DMS114 treated with DMSO at 0.1 percent for 48 hours (cell line): ENCODE measurements at regions not wholly inside any gene's neighbourhood (a gene's known extent, or its start where the extent isn't known, plus 50 kb on each side); places are given as distances from the start of the nearest gene placed in this dataset.

Experiments
- DNase-seq: peaks from one replicate; lab custom pipeline; 2025; ENCODE audit not compliant: unreplicated experiment; lab: John Stamatoyannopoulos, UW

DNA sequence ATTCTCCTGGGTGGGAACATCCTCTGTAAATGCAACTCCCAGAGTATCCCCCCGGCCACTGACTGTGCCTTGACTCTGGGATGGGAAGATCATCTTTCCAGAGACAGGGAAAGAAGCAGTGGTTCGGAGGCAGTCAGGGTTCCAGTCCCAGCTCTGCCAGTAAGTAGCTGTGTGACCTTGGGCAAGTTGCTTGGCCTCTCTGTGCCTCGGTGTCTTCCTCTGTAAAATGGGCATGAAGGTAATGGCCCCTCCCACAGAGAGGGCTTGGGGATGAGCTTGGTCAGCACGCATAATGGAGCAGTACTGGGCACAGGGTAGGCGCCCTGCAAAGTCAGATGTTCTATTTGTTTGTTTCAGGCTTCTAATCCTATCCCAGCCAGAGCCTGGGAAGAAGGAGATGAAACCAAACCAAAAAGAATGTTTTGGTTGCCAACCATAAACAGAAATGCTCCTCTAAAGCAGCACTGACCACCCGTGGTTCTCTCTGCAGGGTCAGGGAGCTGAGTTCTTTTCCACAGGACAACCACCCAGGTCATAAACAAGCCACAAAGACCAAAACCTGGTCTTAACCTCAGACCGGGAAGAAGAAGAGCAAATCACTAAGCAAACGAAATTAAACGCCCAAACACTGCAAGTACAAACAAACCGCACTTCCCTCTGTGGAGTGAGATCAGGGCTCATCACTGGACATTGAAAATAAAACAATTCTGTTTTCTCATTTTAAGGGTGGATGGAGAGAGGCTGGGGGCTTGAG lies 381.0 kb upstream of the SULF2 start:
- DNase-seq, result no peak

DNA sequence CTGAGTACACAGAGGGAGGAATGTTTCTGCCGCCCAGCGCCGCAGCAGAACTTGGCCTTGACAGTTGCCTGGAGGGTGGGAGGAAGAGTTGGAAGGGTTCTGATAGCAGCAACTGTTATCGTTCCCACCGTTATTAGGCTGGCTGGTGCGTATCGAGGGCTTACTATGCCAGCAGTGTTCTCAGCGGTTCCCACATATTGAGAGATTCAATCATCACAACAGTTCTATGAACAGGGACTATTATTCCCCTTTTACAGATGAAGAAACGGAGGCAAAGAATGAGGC lies 380.1 kb upstream of the SULF2 start:
- DNase-seq, result no peak

DNA sequence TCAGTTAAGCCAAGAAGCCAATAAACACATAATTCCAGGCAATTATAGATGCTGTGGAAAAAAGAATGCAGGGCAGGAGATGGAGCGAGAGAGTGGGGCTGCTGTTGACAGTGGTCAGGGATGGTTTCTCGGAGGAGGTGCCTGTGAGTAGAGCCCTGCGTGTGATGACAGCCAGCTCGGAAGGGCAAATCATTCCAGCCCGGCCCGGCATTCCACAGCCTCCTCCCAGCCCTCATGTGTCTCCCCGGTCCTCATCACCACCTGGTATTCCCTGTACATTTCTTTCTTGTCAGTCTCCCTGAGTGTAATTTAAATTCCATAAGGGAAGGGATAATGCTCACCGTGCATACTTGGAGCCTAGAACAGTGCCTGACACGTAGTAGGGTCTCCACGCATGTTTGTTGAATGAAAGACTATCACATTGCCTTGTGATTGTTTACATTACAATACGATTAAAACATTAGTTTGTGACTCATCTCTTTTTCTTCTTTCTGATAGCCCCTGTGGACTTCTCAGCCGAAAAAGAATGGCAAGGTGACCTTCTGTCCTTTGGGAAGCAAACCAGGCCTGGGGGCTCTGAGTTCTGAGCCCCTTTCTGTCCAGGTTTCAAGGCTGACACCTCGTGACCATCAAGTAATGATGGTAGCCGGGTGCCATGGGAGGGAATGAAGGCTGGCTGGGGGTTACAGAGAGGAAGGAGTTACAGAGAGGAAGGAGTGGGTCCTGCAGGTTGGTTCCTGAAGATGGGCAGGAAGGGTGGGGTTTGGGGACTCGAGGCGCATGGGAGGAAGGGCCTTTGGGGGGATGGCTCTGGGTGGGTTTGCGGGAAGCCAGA lies 379.5 kb upstream of the SULF2 start:
- no peak for DNase-seq

DNA sequence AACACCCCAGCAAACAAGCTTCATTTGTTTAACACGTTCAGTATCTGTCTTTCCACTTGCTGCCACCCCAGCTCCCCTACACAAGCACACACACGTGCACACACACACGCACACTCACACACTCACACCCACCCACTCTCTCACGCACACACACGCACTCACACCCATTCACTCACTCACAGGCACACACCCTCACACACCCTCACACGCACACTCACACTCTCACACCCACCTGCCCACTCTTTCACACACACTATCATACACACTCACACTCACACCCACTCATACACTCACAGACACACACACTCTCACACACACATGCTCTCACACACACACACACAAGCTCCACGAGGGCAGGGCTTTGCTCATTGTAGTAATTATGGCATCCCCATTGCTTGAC lies 378.8 kb upstream of the SULF2 start:
- DNase-seq, result no peak

DNA sequence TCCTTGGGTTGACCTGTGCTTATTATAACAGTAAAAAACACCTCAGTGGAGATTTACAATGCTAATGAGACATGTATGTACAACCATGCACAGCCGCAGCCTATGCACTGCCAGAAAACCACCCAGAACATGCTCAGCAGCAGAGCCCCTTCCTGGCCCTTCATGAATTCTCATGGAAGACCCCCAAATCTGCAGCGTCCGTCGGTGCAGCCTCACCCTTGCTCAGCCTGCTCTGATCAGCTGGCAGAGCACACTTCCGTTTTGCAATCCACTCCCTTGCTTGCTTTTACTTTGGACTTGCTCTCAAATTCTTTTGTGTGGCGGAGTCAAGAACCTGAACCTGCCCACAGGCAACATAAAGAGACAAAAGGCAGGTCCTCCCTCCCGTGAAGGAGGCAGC lies 378.2 kb upstream of the SULF2 start:
- DNase-seq, result no peak

DNA sequence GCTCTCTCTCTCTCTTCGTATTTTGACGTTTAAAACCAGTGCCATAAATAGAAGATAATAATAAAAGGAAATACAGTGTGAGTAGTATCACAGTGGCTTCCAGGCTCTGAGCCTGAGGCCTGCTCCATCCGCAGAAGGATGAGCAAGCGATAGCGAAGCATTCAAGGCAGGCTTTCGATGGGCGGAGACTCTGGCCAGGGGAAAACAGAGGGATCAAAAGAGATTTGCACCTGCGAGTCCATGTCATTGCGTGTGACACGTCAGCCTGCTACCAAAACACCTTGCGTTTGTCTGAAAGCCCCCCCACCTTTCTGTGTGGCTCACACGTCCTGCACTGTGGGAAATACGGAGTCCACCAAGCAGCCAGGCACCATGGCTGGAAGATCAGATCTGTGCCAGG lies 377.3 kb upstream of the SULF2 start:
- no peak for DNase-seq

DNA sequence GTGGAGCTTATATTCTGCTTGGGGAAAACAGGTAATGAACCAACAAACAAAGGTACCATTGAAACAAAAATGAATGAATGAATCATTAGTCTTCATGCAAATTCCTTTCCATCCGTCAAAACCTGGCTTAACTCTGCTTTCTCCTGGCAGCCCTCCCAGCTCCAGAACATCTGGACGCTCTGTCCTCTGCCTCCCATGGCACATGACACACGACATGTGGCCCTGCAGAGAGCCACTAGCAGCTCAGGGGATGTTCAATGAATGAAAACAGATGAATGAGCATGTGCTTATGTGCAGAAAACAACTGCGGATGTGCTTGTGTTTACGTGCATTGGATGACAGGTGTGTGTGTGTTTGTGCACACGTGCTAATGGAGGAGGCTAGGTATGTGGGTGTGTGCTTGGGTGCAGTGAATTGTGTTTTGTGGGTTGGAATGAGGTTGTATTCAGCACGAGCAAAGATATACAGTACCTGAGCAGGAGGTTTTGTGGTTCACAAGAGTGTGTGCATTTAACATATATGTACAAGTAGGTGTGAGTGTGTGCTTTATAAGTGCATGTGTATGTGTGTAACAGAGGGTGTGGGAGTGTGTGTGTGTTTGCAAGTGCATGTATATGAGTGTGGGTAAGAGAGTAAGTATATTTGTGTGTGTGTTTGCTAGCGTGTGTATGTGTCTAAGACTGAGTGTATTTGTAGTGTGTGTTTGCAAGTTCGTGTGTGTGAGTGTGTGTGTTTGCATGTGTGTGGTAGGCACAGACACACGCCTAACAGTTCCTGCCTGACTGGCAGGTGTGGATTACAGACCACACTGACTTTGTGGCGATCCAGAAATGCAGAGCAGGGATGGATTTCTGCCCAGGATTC lies 374.1 kb upstream of the SULF2 start:
- no peak for DNase-seq

DNA sequence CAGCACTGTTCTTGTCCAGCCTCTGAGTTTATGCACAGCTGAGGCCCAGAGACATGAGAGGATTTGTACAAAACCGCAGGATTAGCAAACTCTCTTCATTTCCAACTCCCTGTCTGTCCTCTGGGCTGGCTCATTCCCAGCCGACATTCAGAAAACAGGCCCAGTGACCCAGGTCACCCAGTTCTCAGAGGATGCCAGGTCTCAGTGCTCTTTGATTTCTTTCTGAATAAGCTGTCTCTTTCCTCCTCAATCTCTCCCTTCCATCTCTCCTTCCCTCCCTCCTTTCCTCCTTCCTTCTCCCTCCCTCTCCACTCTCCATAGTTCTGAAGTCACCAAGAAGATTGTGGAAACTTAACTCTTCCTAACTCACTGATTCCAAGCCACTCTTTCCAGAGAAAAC lies 372.7 kb upstream of the SULF2 start:
- no peak for DNase-seq

DNA sequence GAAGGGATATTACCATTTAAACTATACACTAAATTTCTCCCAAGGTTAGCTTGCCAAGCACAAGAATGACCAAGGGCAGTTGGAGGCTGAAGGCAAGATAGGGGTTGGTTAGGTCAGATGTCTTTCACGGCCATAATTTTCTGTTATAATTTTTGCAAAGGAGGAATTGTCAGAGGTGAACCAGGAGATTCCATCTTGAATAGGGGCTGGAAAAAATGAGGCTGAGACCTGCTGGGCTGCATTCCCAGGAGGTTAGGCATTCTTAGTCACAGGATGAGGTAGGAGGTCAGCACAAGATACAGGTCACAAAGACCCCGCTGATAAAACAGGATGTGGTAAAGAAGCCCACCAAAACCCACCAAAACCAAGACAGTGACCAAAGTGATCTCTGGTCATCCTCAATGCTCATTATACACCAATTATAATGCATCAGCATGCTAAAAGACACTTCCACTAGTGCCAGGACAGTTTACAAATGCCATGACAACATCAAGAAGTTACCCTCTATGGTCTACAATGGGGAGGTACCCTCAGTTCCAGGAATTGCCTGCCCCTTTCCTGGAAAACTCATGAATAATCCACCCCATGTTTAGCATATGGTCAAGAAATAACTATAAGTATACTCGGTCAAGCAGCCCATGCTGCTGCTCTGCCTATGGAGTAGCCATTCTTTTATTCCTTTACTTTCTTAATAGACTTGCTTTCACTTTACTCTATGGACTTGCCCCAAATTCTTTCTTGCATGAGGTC lies 371.8 kb upstream of the SULF2 start:
- DNase-seq, result no peak

DNA sequence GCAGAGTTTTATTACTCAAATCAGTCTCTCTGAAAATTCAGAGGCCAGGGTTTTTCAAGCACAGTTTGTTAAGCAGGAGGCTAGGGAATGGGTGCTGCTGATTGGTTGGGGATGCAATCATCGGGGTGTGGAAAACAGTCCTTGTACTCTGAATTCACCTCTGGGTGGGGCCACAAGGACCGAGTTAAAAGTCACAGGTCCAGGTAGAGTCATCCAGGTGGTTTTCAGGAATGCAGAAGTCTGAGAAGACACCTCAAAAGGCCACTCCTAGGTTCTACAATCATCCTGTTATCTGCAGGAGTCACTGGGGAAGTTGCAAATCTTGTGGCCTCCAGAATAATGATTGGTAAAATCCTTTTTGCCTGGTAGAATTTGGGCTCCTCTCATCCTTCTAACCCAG lies 371.2 kb upstream of the SULF2 start:
- no peak for DNase-seq

DNA sequence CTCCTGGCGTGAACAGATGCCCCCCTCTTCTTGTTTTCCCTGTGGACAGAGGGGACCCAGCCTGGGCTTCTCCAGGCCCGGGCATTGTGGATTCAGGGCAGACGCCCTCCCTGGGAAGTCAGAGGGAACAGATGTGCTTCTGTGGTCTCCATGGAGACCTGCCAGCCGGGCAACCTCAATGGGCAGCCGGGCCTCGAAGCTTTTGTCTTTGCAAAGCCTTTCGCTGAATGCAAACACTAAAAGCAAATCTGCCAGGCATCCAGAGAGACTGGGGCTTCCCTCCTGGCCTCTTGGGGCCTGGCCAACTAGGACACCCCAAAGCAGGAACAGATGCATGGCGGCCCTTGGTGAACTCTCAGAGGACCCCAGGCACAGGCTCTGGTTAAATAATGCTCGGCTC lies 370.0 kb upstream of the SULF2 start:
- DNase-seq, result no peak

DNA sequence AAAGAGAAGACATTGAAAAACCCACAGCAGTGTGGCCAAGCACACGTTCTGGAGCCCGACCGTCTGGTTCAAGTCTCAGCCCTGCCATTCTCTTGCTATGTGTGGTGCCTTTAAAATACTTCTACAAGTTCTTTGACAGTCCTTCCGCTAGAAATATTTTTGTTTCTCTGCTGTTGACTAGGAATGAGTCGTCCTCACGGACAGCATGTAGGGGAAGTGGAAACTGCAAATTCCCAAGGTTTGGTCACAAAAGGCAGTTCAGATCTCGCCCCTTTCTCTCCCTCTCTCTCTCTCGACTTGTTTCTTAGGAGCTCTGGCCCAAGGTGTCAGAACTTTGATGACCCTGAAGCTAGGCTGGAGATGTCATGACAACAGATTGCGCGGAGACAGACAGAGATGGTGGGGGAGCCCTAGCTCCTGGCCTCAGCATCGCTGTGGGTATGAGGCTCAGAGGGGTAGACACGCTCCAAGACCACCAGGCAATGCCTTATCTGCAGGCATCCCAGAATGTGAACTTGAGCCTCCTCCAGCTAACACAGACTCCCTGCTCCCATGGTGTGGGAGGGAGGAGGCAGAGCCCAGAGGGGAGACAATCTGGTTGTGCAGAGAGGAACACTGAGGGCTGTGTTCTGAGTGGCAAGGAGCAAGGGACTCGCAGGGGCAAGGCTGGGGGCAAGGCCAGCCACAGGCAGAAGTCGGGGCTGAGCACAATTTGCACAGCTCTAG lies 368.9 kb upstream of the SULF2 start:
- no peak for DNase-seq

DNA sequence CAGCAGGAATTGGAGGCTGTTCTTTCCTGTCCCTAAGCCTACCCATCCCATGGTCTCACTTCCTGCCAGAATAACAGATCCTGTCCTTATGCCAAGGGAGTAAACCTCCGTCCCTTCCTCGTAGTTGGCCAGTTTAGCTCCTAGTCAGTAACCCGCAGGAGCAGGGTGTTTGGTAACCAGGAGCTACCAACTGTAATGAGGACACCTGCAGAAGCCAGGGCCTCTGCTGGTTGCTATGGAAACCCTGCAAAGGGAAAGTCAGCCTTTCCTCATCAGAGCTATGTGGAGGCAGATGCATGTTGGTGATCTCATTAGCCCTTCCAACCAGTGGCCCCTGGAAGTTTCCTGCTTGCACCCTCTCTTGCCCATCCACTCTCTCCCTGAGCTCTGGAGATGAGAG lies 368.2 kb upstream of the SULF2 start:
- DNase-seq, result no peak

DNA sequence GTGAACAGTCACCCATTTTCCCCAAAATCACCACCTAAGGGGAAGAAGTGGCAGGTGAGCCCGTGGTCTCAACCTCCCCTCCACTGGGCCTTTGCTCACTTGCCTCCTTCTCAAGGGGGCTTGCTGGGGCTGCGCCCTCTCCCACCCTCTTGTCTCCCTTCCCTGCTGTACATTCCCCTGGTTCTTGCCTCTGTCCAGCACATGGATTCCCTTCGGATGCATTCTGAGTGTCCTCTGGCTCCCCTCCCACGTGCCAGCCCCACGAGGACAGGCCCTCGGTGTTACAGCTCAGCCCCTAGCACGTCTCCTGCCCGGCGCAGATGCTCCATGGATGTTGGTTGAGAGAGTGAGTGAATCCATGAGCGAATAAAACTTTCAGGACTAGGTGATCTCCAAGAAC lies 367.8 kb upstream of the SULF2 start:
- no peak for DNase-seq

DNA sequence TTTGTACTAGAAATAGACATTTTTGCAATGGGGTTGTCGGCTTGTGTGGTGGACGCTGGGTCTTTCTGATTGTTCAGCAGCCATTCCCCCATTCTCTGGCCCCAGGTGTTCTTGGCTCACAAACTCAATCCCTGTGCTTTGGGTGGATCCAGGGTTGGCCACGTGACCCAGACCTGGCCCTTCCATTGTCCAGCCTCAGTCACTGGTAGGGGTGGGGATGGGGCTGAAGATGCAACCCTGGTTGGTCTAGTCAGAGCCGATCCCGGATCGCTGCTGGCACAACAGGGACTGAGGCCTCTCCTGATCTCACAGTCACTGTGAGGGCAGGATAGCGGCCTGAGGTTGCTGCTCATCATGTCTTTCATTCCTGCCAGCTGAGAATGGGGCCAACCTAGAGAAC lies 365.3 kb upstream of the SULF2 start:
- no peak for DNase-seq

DNA sequence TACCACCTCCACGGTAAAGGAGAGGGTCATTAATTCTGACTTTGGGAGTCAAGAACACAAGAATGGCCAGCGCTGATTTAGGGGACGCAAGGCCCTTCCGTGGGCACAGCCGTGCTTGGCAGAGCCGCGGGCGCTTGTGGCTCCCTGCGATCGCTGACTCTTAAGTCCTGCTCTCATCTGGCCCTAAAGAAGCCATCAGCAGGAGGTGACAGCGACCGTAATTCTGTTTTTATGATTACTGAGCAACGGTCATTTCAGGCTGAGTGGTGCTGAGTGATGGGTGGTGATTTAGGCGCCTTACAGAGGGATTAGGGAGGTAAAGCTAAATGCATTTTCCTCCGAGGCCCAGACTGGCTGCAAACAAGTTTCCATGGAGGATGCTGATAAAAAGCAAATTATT lies 364.6 kb upstream of the SULF2 start:
- no peak for DNase-seq

DNA sequence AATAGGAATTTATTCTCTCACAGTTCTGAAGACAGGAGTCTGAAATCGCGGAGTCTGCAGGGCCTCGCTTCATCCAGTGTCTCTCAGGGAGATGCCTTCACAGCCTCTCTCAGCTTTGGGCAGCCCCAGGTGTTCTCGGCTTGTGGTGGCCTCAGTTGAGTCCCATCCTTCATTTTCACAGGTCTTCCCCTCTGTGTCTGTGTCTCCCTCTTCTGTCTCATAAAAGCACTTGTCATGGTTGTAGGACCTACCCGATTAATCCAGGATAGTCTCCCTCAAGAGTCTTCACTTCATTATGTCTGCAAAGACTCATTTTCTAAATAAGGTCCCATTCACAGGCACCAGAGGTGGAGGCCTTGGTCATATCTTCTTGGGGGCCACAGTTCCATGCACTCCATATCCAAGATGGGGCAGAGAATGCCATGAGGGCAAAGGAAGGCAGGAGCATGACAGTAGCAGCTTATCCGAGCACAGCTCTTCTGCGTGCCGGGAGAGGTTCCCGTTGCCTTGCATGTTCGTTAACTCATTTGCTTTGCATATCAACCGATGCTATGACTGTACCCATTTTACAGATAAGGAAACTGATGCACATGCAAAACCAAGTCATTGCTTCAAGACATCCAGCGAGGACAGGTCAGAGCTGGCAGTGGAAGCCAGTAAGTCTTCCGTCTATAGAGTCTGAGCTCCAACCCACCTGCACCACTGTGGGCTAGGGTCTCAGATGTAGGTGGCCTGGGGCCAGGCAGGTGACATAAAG lies 363.8 kb upstream of the SULF2 start:
- DNase-seq, result no peak

DNA sequence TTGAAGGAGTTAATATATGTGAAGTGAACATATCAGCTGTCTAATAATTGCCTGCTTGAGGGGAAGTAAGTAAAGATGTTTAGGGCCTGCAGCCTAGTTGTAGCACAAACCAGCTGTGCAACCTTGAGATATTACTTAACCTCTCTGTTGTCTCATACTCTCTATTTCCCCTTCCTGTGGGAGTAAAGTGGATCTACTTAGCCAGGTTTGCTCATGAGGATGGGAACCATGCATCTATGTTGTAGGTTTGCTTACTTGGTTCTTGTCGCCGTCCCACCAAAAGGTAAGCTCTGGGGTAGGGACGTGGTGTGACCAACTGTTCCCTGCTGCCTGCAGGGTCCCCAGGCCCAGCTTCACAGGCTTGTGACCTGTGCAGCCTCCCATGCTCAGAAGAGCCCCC lies 362.7 kb upstream of the SULF2 start:
- no peak for DNase-seq

DNA sequence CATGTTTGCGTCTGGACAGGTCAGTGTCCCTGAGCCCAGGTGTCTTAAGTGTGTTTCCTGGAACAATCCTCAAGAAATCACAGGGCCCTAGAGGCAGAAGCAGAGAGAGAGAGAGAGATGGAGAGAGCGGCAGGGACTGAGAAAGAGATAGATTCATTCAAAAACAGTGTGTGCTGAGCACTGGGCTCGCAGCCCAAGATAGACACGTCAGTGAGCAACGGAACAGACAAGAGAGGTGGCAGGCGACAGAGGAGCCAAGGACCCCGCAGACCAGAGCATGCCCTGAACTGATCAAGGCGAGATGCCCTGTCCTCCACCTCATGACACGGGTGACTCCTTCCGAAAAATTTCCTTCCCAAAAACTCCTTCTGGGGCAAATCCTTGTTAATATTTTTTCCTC lies 362.0 kb upstream of the SULF2 start:
- no peak for DNase-seq

DNA sequence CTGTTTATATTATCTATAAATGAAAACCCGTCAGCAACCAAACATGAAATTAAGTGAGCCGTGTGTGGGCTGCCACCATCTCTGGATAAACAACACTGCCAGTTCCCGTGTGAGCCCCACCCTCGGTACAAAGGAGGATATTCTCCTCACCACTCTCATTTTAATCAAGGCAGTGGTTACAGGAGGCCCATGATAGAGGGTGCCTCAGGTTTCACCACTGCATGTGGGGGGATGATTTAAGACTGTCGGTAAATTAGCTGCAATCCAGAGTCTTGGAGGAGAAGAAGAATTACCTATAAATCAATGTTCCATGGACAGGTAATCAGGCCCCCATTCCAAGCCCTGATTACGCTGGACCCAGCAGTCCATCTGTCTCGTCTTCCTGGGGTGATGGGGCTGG lies 361.6 kb upstream of the SULF2 start:
- DNase-seq, result no peak
